GM21526 (cell line): ENCODE measurements at regions not wholly inside any gene's neighbourhood (a gene's known extent, or its start where the extent isn't known, plus 50 kb on each side); places are given as distances from the start of the nearest gene placed in this dataset.
"Not testable (repeated sequence)": the region's sequence is repeated elsewhere in the genome, so short reads cannot be mapped to it uniquely, and the experiment has no call there.

Experiments used
- ATAC-seq: cut with Tn5 transposase; IDR thresholded peaks from one replicate; pipeline ENCODE4 v1.9.1; 2021; ENCODE audit warnings: moderate library complexity; ENCODE audit not compliant: unreplicated experiment, low FRiP score

DNA sequence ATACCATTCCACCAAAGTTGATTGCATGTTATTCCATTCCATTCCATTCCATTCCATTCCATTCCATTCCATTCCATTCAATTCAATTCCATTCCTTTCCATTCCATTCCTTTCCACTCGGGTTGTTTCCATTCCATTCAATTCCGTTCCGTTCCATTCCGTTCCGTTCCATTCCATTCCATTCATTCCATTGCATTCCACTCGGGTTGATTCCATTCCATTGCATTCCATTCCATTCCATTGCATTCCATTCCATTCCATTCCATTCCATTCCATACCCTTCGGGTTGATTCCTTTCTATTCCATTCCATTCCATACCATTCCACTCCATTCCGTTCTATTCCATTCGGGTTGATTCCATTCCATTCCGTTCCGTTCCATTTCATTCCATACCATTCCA lies 166.9 kb downstream of the CWH43 start:
- peak; percentile 30 for ATAC-seq

- peak; percentile 64 for ATAC-seq
Measured at GRCh38 chr4:49154308-49155103, 168.4 kb downstream of the CWH43 start.

GRCh38 chr4:49155270-49155669 lies 169.2 kb downstream of the CWH43 start:
- not testable (repeated sequence) for ATAC-seq

DNA sequence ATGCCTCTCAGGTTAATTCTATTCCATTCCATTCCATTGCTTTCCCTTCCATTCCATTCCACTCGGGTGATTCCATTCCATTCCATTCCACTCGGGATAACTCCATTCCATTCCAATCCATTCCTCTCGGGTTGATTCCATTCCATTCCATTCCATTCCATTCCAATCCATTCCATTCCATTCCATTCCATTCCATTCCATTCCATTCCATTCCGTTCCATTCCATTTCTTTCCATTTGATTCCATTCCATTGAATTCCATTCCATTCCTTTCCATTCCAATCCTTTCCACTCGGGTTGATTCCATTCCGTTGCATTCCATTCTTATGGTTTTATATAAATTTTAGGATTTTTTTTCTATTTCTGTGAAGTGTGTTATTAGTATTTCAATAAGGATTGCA lies 170.2 kb downstream of the CWH43 start:
- not testable (repeated sequence) for ATAC-seq

DNA sequence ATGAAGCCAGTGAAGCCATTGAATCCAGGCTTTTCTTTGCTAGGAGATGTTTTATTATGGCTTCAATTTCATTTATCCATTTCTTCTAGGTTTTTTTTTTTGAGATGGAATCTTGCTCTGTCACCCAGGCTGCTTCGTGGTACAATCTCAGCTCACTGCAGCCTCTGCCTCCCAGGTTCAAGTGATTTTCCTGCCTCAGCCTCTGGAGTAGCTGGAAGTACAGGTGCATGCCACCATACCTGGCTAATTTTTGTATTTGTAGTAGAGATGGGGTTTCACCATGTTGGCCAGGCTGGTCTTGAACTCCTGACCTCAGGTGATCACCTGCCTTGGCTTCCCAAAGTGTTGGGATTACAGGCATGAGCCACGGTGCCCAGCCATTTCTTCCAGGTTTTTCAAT lies 171.6 kb downstream of the CWH43 start:
- ATAC-seq = not testable (repeated sequence)

DNA sequence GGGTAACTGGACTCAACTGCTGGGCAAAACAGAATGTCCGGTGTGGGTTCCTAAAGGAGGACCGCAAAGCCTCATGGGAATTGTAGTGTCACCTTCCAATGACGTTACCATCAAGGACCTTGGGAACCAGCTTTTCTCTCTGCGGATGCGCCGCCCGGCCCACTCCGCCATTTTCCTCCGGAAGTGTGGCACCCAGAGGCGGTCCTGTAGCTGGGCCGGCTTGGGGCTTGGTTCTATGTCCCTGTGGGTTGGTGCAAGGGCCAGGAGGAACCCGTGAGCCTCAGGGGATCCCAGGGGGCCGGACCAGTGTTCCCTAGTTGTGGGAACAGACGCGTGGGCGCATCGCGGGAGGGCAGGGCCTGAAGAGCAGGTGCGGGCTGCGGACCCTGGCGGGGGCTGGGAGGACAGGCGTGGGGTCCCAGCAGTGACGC lies 175.1 kb downstream of the CWH43 start:
- ATAC-seq = not testable (repeated sequence)

- ATAC-seq = not testable (repeated sequence)
Measured at GRCh38 chr4:49164916-49165315, 178.8 kb downstream of the CWH43 start.

DNA sequence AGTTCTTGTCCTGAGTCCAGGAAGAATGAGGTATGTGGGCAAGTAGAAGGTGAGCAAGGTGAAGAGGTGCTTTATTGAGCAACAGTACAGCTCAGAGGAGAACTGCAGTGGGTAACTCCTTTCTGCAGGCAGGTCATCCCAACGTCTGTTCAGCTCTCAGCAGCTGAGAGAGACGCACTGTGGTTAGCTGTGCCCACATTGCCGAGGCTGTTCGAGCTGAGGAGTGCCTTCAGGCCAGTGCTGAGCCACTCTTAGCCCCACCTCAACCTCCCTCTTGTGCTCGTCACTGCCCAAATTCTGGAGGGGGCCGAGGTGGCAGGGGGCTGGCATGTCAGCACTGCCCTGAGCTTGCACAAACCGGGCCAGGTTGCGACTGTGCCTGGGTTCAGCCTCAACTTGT lies 191.8 kb downstream of the CWH43 start:
- not testable (repeated sequence) for ATAC-seq

DNA sequence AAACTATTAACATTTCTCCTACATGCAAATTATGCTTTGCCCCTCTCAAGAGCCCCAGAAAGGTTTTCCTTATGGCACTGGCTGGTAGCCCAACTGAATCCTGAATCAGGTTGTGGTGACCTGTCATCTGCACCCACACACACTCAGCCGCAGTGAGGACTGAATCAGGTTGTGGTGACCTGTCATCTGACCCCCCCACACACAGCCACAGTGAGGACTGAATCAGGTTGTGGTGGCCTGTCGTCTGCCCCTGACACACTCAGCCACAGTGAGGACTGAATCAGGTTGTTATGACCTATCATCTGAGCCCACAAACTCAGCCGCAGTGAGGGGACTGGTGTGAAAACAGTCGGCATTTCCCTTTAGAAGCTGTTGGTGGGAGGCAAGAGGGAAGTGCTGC lies 195.0 kb downstream of the CWH43 start:
- ATAC-seq = not testable (repeated sequence)

DNA sequence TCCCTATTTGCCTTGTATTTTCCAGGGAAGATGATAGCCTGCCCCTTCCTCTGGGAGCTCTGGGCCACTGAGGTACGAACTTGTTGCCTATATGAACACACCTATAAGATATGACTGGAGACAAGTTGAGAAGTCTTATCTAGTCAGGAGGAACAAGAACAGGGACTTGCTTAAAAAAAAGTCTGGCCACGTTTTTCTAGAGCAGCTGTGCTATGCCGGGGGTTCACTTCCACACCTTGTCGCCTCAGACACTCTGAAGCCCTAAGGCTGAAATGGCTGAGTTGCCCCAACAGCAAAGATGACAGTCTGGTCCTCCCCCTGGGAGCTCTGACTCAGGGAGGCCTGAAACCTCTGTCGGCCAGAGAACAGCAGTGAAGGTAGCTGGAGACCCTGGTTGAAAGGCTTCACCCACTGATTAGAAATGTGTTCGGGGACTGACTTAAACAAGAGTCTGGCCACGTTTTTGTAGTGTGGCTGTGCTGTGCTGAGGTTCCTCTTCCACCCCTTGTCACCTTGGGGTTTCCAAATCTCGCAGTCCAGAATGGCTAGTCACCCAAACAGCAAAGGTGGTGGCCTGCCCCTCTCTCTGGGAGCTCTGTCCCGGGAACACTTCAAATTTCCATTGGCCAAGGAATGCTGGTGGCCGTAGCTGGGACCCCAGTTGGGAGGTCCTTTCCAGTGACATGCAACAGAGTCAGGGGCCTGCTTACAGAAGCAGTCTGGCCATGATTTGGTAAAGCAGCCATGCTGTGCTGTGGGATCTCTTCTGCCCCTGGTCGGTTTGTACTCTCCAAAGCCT lies 225.5 kb downstream of the CWH43 start:
- not testable (repeated sequence) for ATAC-seq

DNA sequence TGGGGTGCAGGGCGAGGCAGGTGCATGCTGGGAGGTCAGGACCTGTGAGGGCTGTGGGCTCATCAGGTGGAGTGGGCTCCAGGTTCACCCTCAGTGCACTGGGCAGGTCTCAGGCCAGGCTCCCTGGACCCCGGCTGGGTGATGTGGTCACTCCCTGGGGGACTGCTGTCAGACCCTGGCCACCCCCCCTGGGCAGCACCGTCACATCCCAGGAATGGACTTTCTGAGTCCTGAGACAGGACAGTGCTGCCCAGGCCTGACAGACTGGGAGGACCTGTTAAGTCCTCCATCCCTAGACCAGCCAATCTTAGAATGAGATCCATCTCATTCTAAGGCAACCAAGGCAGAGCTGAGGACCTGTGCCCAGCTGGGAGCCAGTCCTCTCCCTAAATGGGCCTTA lies 227.2 kb downstream of the CWH43 start:
- not testable (repeated sequence) for ATAC-seq

- not testable (repeated sequence) for ATAC-seq
Measured at GRCh38 chr4:49213750-49214149, 227.7 kb downstream of the CWH43 start.

- ATAC-seq = not testable (repeated sequence)
Measured at GRCh38 chr4:49214453-49215081, 228.5 kb downstream of the CWH43 start.

GRCh38 chr4:49215082-49215479 lies 229.0 kb downstream of the CWH43 start:
- not testable (repeated sequence) for ATAC-seq

GRCh38 chr4:49216606-49217005 lies 230.5 kb downstream of the CWH43 start:
- ATAC-seq = not testable (repeated sequence)

DNA sequence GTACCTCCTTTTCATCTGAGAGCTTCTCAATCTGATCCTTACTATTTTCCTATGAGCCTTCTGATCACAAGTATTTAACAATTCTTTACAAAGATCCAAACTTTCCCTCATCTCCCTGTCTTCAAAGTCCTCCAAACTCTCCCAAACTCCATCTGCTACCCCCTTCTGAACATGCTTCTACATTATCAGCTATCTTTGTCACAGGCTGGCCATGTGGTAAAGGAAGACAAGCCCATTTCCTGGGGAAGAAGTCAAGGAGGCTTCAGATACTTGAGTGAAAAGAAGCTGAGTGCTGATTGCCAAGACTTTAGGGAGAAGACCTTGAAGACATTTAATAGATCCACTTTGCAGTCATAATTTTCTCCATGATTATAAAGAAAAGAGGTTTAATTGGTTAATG lies 231.4 kb downstream of the CWH43 start:
- no peak for ATAC-seq

GRCh38 chr4:49218094-49218493 lies 232.0 kb downstream of the CWH43 start:
- not testable (repeated sequence) for ATAC-seq

GRCh38 chr4:49218931-49219330 lies 232.9 kb downstream of the CWH43 start:
- ATAC-seq = not testable (repeated sequence)

GRCh38 chr4:49219489-49220225 lies 233.6 kb downstream of the CWH43 start:
- not testable (repeated sequence) for ATAC-seq

- no peak for ATAC-seq
Measured at GRCh38 chr4:49221209-49221608, 235.1 kb downstream of the CWH43 start.
